HG03439 (cell line): ENCODE measurements at regions not wholly inside any gene's neighbourhood (a gene's known extent, or its start where the extent isn't known, plus 50 kb on each side); places are given as distances from the start of the nearest gene placed in this dataset.
"Not testable (repeated sequence)": the region's sequence is repeated elsewhere in the genome, so short reads cannot be mapped to it uniquely, and the experiment has no call there.

Experiments used
- ATAC-seq: cut with Tn5 transposase; IDR thresholded peaks from one replicate; pipeline ENCODE4 v1.9.1; 2021; ENCODE audit warnings: mild to moderate bottlenecking, moderate library complexity; ENCODE audit not compliant: unreplicated experiment

- no peak for ATAC-seq
These were observed 189.5 kb upstream of the UFM1 start for GRCh38 chr13:38160131-38160530.

- no peak for ATAC-seq
These were observed 189.9 kb upstream of the UFM1 start for GRCh38 chr13:38159710-38160109.

DNA sequence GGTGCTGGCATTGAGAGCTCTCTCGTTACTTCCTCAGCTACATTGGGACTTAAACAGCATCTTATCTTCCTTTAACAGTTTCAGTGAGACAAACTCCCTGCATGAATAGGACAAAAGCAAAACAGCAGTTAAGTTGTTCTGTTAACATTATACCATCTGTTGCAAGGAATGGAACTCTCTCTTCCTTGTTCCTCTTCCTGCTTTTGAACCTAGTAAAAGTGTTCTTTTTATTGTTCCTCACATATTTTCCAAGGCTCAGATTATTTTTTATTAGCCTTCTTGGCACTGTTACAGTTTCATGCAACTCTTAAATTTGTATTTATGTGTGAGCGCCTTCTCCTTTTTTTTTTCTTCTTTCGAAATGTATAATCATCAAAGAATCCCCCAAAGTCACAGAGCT is 202.6 kb upstream of the UFM1 start:
- ATAC-seq, result no peak

- ATAC-seq, result no peak
These were observed 207.9 kb upstream of the UFM1 start for GRCh38 chr13:38141792-38142191.

GRCh38 chr13:38135592-38135991 is 214.1 kb upstream of the UFM1 start:
- ATAC-seq, result no peak

- no peak for ATAC-seq
These were observed 228.4 kb upstream of the UFM1 start for GRCh38 chr13:38121267-38121666.

DNA sequence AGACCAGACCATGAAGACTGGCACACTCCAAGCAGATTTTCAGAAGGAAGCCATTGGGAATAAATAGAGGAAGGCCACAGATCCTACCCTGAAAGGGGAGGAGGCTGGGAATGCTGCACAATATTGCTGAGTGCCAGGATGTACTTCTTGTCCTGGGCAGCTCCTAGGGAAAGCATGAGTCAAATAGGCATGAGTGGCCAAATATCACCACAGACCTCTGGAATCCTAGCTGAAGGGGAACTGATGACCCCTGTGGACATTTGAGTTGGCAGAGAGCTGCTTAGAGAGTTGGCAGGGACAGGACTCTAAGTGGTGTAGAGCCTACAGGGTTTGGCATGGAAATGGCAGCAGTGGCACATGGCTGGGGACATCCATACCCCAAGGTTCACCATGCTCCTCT is 234.3 kb upstream of the TRPC4 start:
- no peak for ATAC-seq

GRCh38 chr13:38099751-38100150 is 230.2 kb upstream of the TRPC4 start:
- ATAC-seq, result no peak

GRCh38 chr13:38093425-38093824 is 223.9 kb upstream of the TRPC4 start:
- ATAC-seq, result no peak

GRCh38 chr13:38090913-38091312 is 221.3 kb upstream of the TRPC4 start:
- no peak for ATAC-seq

- no peak for ATAC-seq
These were observed 217.1 kb upstream of the TRPC4 start for GRCh38 chr13:38086721-38087120.

DNA sequence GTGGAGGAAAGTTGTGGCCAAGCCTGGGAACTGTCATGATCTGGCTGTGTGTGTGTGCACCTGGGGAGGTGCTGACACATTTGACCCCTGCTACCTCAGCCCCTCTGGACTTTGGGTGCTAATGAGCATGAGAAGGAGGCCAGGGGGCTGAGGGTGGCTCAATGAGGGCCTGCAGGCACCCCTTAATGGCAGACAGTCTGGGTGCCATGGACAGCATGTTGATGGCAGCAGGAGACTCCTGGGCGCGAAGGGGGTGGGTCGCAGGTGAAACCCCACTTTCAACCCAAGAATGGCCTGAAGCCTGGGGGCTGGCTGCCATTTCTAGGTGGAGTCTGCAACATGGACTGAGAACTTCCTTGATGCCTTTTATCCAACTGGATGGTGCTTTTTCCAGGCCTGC is 216.4 kb upstream of the TRPC4 start:
- ATAC-seq, result no peak

DNA sequence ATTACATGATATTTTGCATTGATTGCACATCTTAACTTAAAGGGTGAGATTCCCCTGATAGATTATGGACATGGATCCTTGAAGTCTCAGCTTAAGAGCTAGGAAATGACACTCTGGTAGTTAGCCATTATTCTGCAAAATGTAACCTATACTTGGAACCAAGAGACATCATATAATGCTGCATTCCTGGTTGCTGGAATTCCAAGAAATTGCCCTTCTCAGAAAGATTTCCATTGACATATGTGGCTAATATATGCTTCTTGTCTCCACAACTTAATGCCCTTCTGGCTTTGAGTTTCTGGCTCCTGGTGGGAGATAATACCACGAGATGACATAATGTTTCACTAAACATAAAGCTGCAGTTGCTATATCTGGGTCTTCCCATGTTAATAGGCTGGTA is 204.4 kb upstream of the TRPC4 start:
- ATAC-seq, result no peak

DNA sequence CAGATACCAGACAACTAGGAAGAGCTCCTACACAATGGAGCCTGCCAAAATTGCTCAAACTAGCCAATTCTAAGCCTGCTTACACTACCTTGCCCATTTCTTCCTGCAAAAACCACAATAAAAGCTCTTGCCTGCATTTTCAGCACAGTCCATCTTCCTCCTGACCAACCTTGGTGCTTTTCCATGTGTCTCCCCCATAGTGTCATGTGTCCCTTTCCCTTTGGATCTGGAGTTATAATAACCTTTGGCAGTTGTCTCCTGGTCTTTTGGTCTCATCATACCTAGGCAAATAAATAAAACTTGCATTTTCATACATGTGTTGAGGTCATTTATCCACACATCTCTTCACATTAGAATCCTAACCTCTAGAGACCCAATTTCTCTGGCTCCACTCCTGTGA is 203.1 kb upstream of the TRPC4 start:
- no peak for ATAC-seq

DNA sequence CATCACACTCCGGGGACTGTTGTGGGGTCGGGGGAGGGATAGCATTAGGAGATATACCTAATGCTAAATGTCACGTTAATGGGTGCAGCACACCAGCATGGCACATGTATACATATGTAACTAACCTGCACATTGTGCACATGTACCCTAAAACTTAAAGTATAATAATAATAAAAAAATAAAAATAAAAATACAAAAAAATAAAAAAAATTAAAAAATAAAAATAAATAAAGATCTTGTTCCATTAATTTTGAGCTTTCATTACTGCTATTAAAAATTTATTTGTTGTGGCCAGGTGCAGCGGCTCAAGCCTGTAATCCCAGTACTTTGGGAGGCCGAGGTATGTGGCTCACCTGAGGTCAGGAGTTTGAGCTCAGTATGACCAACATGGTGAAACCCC is 201.8 kb upstream of the TRPC4 start:
- ATAC-seq, result not testable (repeated sequence)

GRCh38 chr13:38053896-38054295 is 184.3 kb upstream of the TRPC4 start:
- ATAC-seq, result no peak

DNA sequence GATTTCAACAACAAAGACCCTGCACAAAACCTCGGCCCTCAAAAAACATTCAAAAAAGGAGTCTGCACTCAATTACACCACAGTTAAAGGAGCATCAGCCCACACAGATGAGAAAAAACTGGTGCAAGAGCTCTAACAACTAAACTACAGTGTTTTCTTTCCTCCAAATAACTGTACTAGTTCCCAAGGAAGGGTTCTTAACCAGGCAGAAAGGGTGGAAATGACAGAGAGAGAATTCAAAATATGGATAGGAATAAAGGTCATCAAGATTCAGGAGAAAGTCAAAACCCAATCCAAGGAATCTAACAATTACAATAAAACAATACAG is 176.4 kb upstream of the TRPC4 start:
- ATAC-seq, result no peak

DNA sequence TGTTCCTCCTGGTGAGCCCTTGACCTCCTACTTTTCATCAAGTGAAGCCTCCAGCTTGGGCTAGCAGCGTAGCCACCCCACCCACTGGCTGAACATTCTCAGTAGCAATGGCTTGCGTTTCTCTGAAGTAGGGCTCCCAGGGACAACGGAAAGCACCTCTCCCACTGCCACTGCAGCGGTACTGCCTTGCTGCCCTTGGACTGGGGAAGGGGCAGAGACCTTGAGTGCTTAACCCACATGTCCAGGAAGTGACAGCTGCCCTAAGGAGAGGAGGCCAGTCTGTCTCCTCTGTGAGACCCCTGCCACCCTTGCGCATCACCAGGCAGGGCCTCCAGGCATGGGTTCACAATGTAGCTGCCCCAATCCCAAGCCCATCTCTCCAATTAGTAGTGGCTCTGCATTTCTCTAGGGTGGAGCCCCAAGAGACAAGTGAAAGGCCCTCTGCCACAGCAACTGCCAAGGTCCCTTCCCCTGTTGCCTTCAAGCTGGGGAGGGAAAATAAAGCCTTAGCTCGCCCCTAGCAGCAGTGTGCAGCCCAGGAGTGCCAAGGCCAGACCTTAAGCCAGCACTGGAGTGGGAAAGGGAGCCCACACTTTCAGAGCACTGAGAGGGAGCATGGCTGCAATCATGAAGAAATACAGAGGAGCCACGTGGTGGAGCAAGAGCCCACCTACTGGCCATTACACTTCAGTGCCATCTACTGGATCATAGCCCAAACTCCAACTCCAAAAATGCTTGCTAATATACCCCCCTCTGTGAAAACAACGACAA is 175.9 kb upstream of the TRPC4 start:
- ATAC-seq, result peak; percentile 82

DNA sequence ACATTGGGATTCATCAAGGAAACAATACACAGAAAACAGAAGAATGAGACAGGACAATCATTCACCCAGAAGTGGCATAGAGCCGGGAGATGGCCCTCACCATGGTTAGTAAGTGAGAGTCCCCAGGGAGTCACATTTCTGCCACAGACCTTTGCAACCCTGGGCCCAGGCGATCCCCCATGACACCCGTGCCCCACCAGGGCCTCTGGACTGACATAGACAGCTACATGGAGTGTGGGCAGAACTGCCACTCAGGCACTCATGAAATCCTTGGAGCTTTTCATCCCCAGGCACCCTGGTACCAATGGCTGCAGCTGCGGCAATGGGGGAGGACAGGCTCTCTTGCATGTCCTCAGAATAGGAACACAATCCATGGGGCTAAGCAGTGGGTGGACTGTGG is 174.5 kb upstream of the TRPC4 start:
- no peak for ATAC-seq

DNA sequence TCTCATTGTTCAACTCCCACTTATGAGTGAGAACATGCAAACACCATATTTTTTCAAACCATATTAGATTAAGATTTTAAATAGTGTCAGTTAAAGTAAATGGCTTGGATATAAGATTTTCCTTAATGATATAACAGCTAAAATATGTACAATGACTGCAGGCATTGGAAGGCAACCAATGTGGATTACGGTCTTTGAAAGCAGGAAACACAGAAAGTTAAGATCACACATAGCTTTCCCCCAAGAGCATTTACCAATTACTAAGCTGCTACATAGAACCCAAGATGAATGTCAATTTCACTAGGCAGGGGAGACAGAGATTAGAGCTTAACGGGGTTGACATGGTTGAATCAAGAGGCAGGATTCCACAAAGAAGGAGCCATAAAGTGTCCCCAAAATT is 173.2 kb upstream of the TRPC4 start:
- ATAC-seq, result no peak

- ATAC-seq, result no peak
These were observed 154.9 kb upstream of the TRPC4 start for GRCh38 chr13:38024431-38024830.

DNA sequence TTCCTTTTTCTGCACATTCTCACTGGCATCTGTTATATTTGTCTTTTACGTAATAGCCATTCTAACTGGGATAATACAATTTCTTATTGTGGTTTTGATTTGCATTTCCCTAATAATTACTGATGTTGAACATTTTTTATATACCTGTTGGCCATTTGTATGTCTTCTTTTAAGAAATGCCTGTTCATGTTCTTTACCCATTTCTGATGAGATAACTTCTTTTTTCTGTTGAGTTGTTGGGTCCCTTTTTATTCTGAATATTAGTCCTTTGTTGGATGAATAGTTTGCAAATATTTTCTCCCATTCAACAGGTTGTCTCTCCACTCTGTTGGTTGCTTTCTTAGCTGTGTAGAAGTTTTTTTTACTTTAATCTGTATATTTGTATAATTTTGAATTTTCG is 147.7 kb upstream of the TRPC4 start:
- no peak for ATAC-seq

DNA sequence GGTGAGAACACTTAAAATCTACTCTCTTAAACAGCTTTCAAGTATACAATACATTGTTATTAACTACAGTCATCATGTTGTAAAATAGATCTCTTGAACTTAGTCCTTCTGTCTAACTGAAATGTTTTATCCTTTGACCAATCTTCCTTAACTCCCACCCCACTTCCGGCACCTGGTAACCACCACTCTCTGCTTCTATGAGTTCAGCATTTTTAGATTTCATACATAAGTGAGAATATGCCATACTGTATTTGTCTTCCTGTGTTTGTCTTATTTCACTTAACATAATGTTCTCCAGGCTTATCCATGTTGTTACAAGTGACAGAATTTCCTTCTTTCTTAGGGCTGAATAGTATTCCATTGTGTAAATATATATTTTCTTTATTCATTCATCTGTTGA is 144.1 kb upstream of the TRPC4 start:
- no peak for ATAC-seq
